ENCODE measurements at regions not wholly inside any gene's neighbourhood (a gene's known extent, or its start where the extent isn't known, plus 50 kb on each side); places are given as distances from the start of the nearest gene placed in this dataset.

DNA sequence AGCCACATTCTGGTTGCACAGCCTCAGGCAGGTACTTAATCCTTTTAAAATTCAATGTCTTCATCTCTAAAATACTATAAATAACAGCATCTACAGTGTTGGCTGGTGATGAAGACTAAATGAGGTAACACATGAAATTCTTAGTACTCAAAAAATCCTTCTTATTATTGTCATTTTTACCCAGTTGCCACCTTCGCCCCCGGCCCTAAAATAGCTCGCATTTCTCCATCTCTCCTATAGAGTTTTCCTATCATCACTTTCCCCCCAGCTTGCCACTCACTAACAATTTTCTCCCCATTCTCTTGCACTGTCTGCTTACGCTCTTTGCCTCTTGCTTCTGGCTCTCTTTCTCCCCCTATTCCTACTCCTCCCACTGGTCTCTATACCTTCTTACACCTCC, 59.9 kb upstream of the MARCHF10 start:
- peaks cover 0 to 3% (median 0%) of the 10 kb centered on the region in 7 donors for H3K9me3 Mint-ChIP-seq
- Histone ChIP-seq H3K27me3 (ENCODE audit: control insufficient read depth, insufficient read depth, low read length) (peaks cover 2% of the 10 kb centered on the region), H3K27ac (ENCODE audit: insufficient read depth, low read length, poor library complexity, severe bottlenecking) (no peak overlapping the region), H3K36me3 (ENCODE audit: control insufficient read depth, insufficient read depth, low read length) (no peaks in the 10 kb centered on the region), H3K4me1 (ENCODE audit: control insufficient read depth, insufficient read depth, low read length, poor library complexity, severe bottlenecking) (no peaks in the 10 kb centered on the region), H3K4me3 (ENCODE audit: low read depth, low read length) (no peak overlapping the region), H3K9me3 (ENCODE audit: control insufficient read depth in 2 of 2, low read length in 2 of 2) (no peaks in the 10 kb centered on the region)
- no peaks in the 10 kb centered on the region for H3K36me3 Mint-ChIP-seq
- no peak overlapping the region for H3K4me3 Mint-ChIP-seq
- DNase-seq (no peak), ATAC-seq (ENCODE audit: low read depth in 2 of 2) (no peak)
- peaks cover 13% of the 10 kb centered on the region for H3K27me3 Mint-ChIP-seq
- H3K27ac Mint-ChIP-seq: no peak overlapping the region
- no peaks in the 10 kb centered on the region for H3K4me1 Mint-ChIP-seq

DNA sequence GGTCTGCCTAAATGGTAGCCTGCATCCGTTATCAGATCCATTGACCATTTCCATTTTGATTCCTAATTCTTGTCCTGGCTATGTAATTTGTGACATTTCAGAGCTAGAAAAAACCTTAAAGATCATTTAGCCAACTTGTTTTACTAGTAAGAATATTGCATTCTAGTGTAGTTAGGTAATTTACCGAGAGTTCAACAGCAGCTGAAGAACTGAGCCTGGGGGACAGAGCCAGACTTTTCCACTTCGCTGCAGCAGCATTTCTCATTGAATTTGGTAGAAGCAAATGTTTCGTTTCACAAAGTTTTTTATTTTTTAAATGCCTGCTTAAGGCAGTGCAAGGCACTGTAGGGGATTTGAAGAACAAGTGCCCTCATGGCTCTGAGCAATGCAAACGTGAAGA, 59.2 kb upstream of the MARCHF10 start:
- H3K36me3 ChIP-seq (ENCODE audit: control insufficient read depth, insufficient read depth, low read length): no peaks in the 10 kb centered on the region
- no peak for ATAC-seq (ENCODE audit: low read depth in 2 of 2)
- H3K4me1 Mint-ChIP-seq: no peaks in the 10 kb centered on the region
- H3K27me3 Mint-ChIP-seq: peaks cover 13% of the 10 kb centered on the region
- no peak overlapping the region for H3K4me3 Mint-ChIP-seq
- peaks cover 2% of the 10 kb centered on the region for H3K27me3 ChIP-seq (ENCODE audit: control insufficient read depth, insufficient read depth, low read length)
- no peak overlapping the region for H3K27ac Mint-ChIP-seq
- no peak overlapping the region for H3K4me3 ChIP-seq (ENCODE audit: low read depth, low read length)
- H3K4me1 ChIP-seq (ENCODE audit: control insufficient read depth, insufficient read depth, low read length, poor library complexity, severe bottlenecking): no peaks in the 10 kb centered on the region
- H3K36me3 Mint-ChIP-seq: no peaks in the 10 kb centered on the region
- DNase-seq: no peak
- H3K9me3 Mint-ChIP-seq: peaks cover 0 to 3% (median 0%) of the 10 kb centered on the region in 7 donors
- no peak overlapping the region for H3K27ac ChIP-seq (ENCODE audit: insufficient read depth, low read length, poor library complexity, severe bottlenecking)
- H3K9me3 ChIP-seq (ENCODE audit: control insufficient read depth in 2 of 2, low read length in 2 of 2): no peaks in the 10 kb centered on the region

DNA sequence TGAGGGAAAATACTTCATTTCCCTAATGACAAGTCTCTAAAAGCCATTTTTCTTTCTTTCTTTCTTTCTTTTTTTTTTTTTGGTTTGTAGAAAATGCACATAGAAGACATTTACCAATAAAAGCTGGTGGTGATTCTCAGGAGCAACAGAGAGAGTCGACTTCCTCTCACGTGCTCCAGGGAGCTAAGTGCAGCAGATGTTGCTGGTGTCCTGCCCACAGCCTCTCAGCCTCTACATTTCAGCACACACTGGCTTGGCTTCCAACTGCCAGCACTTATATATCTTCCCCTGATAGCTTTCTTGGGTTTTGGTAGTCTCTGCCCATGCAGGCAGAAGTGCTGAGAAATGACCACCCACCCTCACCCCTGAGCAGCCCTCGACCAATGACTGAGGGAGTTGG, 58.4 kb upstream of the MARCHF10 start:
- no peaks in the 10 kb centered on the region for H3K4me1 ChIP-seq (ENCODE audit: control insufficient read depth, insufficient read depth, low read length, poor library complexity, severe bottlenecking)
- no peak overlapping the region for H3K4me3 ChIP-seq (ENCODE audit: low read depth, low read length)
- DNase-seq: no peak
- Mint-ChIP-seq H3K27me3 (peaks cover 13% of the 10 kb centered on the region), H3K4me3 (no peak overlapping the region), H3K4me1 (no peaks in the 10 kb centered on the region), H3K9me3 (peaks cover 0 to 2% (median 0%) of the 10 kb centered on the region in 7 donors), H3K27ac (no peak overlapping the region), H3K36me3 (no peaks in the 10 kb centered on the region)
- H3K36me3 ChIP-seq (ENCODE audit: control insufficient read depth, insufficient read depth, low read length): no peaks in the 10 kb centered on the region
- ATAC-seq (ENCODE audit: low read depth in 2 of 2): no peak
- H3K27me3 ChIP-seq (ENCODE audit: control insufficient read depth, insufficient read depth, low read length): peaks cover 2% of the 10 kb centered on the region
- no peak overlapping the region for H3K27ac ChIP-seq (ENCODE audit: insufficient read depth, low read length, poor library complexity, severe bottlenecking)
- H3K9me3 ChIP-seq (ENCODE audit: control insufficient read depth in 2 of 2, low read length in 2 of 2): no peaks in the 10 kb centered on the region

DNA sequence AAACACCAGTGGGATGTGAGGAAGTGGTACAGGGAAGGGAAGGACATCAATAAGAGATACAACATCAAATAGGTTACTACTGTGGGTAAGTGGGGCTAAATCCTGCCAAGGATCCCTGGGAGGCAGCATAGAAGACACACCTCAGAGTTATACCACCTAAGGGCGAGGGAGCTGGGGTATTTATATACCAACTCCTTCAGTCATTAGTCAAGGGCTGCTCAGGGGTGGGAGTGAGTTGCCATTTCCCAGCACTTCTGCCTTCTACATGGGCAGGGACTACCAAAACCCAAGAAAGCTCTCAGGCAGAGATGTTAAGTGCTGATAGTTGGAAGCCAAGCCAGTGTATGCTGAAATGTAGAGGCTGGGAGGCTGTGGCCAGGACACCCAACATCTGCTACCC, 57.5 kb upstream of the MARCHF10 start:
- Mint-ChIP-seq H3K27me3 (peaks cover 18% of the 10 kb centered on the region), H3K9me3 (peaks cover 0 to 2% (median 0%) of the 10 kb centered on the region in 7 donors), H3K4me3 (no peak overlapping the region), H3K4me1 (no peaks in the 10 kb centered on the region), H3K36me3 (no peaks in the 10 kb centered on the region), H3K27ac (no peak overlapping the region)
- DNase-seq: no peak
- Histone ChIP-seq H3K4me3 (ENCODE audit: low read depth, low read length) (no peak overlapping the region), H3K27ac (ENCODE audit: insufficient read depth, low read length, poor library complexity, severe bottlenecking) (no peak overlapping the region), H3K27me3 (ENCODE audit: control insufficient read depth, insufficient read depth, low read length) (peaks cover 2% of the 10 kb centered on the region), H3K9me3 (ENCODE audit: control insufficient read depth in 2 of 2, low read length in 2 of 2) (no peaks in the 10 kb centered on the region), H3K4me1 (ENCODE audit: control insufficient read depth, insufficient read depth, low read length, poor library complexity, severe bottlenecking) (no peaks in the 10 kb centered on the region), H3K36me3 (ENCODE audit: control insufficient read depth, insufficient read depth, low read length) (no peaks in the 10 kb centered on the region)
- ATAC-seq (ENCODE audit: low read depth in 2 of 2): no peak

DNA sequence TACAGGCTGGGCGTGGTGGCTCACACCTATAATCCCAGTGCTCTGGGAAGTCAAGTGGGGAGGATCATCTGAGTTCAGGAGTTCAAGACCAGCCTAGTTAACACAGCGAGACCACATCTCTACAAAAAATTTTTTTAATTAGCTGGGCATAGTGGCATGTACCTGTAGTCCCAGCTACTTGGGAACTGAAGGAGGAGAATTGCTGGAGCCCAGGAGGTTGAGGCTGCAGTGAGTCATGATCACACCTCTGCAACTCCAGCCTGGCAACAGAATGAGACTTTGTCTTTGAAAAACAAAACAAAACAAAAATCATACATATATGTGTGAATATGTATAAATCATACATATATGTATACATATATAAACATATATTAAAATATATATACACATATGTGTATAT, 54.1 kb upstream of the MARCHF10 start:
- ATAC-seq (ENCODE audit: low read depth in 2 of 2): no peak
- Mint-ChIP-seq H3K4me1 (no peaks in the 10 kb centered on the region), H3K36me3 (no peaks in the 10 kb centered on the region), H3K4me3 (no peak overlapping the region), H3K27me3 (peaks cover 26% of the 10 kb centered on the region), H3K9me3 (peaks cover 0 to 2% (median 0%) of the 10 kb centered on the region in 7 donors), H3K27ac (no peak overlapping the region)
- peaks cover 2% of the 10 kb centered on the region for H3K27me3 ChIP-seq (ENCODE audit: control insufficient read depth, insufficient read depth, low read length)
- no peak for DNase-seq
- H3K4me3 ChIP-seq (ENCODE audit: low read depth, low read length): no peak overlapping the region
- H3K27ac ChIP-seq (ENCODE audit: insufficient read depth, low read length, poor library complexity, severe bottlenecking): no peak overlapping the region
- no peaks in the 10 kb centered on the region for H3K36me3 ChIP-seq (ENCODE audit: control insufficient read depth, insufficient read depth, low read length)
- no peaks in the 10 kb centered on the region for H3K4me1 ChIP-seq (ENCODE audit: control insufficient read depth, insufficient read depth, low read length, poor library complexity, severe bottlenecking)
- no peaks in the 10 kb centered on the region for H3K9me3 ChIP-seq (ENCODE audit: control insufficient read depth in 2 of 2, low read length in 2 of 2)

DNA sequence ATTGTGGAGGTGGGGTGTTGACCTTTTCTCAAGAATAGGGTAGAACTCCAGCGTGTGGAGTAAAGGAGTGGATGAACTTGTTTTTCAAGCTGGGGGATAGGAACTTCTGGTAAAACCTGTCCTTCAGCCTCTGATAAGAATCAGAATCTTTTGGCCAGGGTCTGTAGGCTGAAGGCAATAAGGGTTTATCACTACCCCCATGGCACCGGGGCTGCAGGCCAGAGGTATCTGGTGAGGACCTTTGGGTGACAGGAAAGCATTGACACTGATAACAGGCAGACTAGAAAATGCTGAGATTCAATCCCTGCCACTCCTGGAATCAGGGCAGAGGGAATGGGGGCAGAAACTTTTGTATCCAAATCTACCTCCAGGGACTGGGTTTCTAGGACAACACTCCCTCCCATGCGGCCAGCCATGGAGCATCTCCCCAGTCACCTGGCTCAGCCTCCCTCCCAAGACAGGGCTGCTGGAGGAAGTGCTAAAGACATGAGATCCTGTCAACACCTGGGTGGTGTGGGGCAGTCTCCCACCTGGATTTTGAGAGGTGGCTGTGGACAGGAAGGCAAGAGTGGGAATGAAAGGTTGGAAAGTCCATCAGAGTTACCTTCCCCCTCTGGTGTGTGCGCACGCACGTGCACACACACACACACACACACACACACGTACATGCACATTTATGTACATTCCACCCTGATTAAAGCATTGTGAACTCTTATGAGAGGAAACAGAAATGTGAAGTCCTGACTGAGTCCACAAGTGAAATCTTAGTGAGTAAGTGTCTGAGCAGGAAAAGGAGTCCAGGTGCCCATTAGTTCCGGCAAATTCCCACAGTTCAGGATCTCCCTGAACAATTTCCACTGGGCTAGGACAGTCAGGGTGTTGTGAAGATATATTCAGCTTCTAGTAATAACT, 53.1 kb upstream of the MARCHF10 start:
- Histone ChIP-seq H3K27ac (ENCODE audit: insufficient read depth, low read length, poor library complexity, severe bottlenecking) (no peak overlapping the region), H3K27me3 (ENCODE audit: control insufficient read depth, insufficient read depth, low read length) (peaks cover 2% of the 10 kb centered on the region), H3K4me3 (ENCODE audit: low read depth, low read length) (no peak overlapping the region), H3K9me3 (ENCODE audit: control insufficient read depth in 2 of 2, low read length in 2 of 2) (no peaks in the 10 kb centered on the region), H3K4me1 (ENCODE audit: control insufficient read depth, insufficient read depth, low read length, poor library complexity, severe bottlenecking) (no peaks in the 10 kb centered on the region), H3K36me3 (ENCODE audit: control insufficient read depth, insufficient read depth, low read length) (no peaks in the 10 kb centered on the region)
- peaks cover 26% of the 10 kb centered on the region for H3K27me3 Mint-ChIP-seq
- DNase-seq: no peak
- no peak for ATAC-seq (ENCODE audit: low read depth in 2 of 2)
- H3K27ac Mint-ChIP-seq: no peak overlapping the region
- H3K9me3 Mint-ChIP-seq: no peaks in the 10 kb centered on the region
- no peaks in the 10 kb centered on the region for H3K36me3 Mint-ChIP-seq
- H3K4me3 Mint-ChIP-seq: no peak overlapping the region
- no peaks in the 10 kb centered on the region for H3K4me1 Mint-ChIP-seq

DNA sequence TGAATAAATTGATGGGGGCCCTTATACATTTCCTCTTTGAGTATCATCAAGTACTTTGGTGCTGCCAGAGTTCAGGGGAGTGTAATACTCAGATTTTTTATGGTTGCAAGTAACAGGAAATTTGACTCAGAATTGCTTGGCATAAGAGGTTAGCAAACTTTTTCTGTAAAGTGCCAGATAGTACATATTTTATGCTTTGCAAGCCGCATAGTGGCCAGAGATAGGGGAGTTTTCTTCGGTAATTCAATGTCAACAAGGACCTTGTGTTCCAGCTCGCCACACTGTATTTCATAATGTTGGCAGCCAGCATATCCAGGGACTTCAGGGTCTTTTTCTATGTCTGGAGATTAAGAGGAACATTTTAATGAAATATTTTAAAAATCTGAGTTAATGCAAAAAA, 51.0 kb upstream of the MARCHF10 start:
- Histone ChIP-seq H3K4me3 (ENCODE audit: low read depth, low read length) (no peak overlapping the region), H3K4me1 (ENCODE audit: control insufficient read depth, insufficient read depth, low read length, poor library complexity, severe bottlenecking) (no peaks in the 10 kb centered on the region), H3K27me3 (ENCODE audit: control insufficient read depth, insufficient read depth, low read length) (no peaks in the 10 kb centered on the region), H3K36me3 (ENCODE audit: control insufficient read depth, insufficient read depth, low read length) (no peaks in the 10 kb centered on the region), H3K9me3 (ENCODE audit: control insufficient read depth in 2 of 2, low read length in 2 of 2) (no peaks in the 10 kb centered on the region), H3K27ac (ENCODE audit: insufficient read depth, low read length, poor library complexity, severe bottlenecking) (no peak overlapping the region)
- no peak overlapping the region for H3K27ac Mint-ChIP-seq
- DNase-seq: no peak
- no peaks in the 10 kb centered on the region for H3K36me3 Mint-ChIP-seq
- H3K4me1 Mint-ChIP-seq: no peaks in the 10 kb centered on the region
- no peak for ATAC-seq (ENCODE audit: low read depth in 2 of 2)
- H3K4me3 Mint-ChIP-seq: no peak overlapping the region
- peaks cover 0 to 2% (median 0%) of the 10 kb centered on the region in 7 donors for H3K9me3 Mint-ChIP-seq
- H3K27me3 Mint-ChIP-seq: peaks cover 36% of the 10 kb centered on the region

All from CD4-positive, CD25-positive, alpha-beta regulatory T cell (primary cell).